GM06990 (cell line): ENCODE measurements at regions not wholly inside any gene's neighbourhood (a gene's known extent, or its start where the extent isn't known, plus 50 kb on each side); places are given as distances from the start of the nearest gene placed in this dataset.

Source experiments
- DNase-seq: peaks from one replicate; pipeline ENCODE4 v3.0.0-alpha.2; 2011; ENCODE audit not compliant: insufficient read length; ENCODE audit errors: extremely low read depth
- H3K27me3 ChIP-seq: replicated peaks from 2 replicates; pipeline ENCODE4 v1.6.0; 2011; ENCODE audit warnings: low read length; ENCODE audit not compliant: control insufficient read depth, insufficient read depth
- H3K36me3 ChIP-seq: 2 replicates; pipeline ENCODE4 v1.5.1; 2011; ENCODE audit warnings: low read length; ENCODE audit not compliant: control insufficient read depth, insufficient read depth
- H3K4me3 ChIP-seq: replicated peaks from 2 replicates; pipeline ENCODE4 v1.5.1; 2011; ENCODE audit warnings: low read depth, mild to moderate bottlenecking, control low read depth, low read length
- CTCF ChIP-seq: IDR thresholded peaks from 2 replicates; pipeline ENCODE4 v1.5.1; 2011; ENCODE audit warnings: low read length, control low read depth, mild to moderate bottlenecking, inconsistent platforms; ENCODE audit not compliant: insufficient read depth, poor library complexity, severe bottlenecking

- H3K4me3 ChIP-seq: no peak overlapping the region
- no peaks in the 10 kb centered on the region for H3K27me3 ChIP-seq
- DNase-seq: no peak
- H3K36me3 ChIP-seq: no peaks in the 10 kb centered on the region
- no peak for TF ChIP-seq CTCF
Measured at GRCh38 chr18:2263303-2263890, 307.9 kb downstream of the METTL4 start.

- DNase-seq: no peak
- TF ChIP-seq CTCF: no peak
- Histone ChIP-seq H3K4me3 (no peak overlapping the region), H3K36me3 (no peaks in the 10 kb centered on the region), H3K27me3 (0 out of 2 replicates have a peak, but pooled peaks cover 1% of the 10 kb centered on the region)
Measured at GRCh38 chr18:2274613-2275012, 296.7 kb downstream of the METTL4 start.

GRCh38 chr18:2281086-2281485, 290.2 kb downstream of the METTL4 start:
- Histone ChIP-seq H3K27me3 (no peaks in the 10 kb centered on the region), H3K36me3 (no peaks in the 10 kb centered on the region), H3K4me3 (no peak overlapping the region)
- DNase-seq: no peak
- TF ChIP-seq CTCF: no peak

- H3K27me3 ChIP-seq: no peaks in the 10 kb centered on the region
- no peak for TF ChIP-seq CTCF
- no peak overlapping the region for H3K4me3 ChIP-seq
- H3K36me3 ChIP-seq: no peaks in the 10 kb centered on the region
- no peak for DNase-seq
Measured at GRCh38 chr18:2281523-2282199, 289.6 kb downstream of the METTL4 start.

- Histone ChIP-seq H3K27me3 (no peaks in the 10 kb centered on the region), H3K4me3 (no peak overlapping the region), H3K36me3 (no peaks in the 10 kb centered on the region)
- TF ChIP-seq CTCF: no peak
- no peak for DNase-seq
Measured at GRCh38 chr18:2293109-2293839, 278.0 kb downstream of the METTL4 start.
